ENCODE measurements at regions not wholly inside any gene's neighbourhood (a gene's known extent, or its start where the extent isn't known, plus 50 kb on each side); places are given as distances from the start of the nearest gene placed in this dataset.

GRCh38 chr13:27854606-27855005, 62.3 kb downstream of the GSX1 start:
- Mint-ChIP-seq H3K27me3 (ENCODE audit: insufficient read depth) (peaks cover 36% of the 10 kb centered on the region), H3K4me1 (ENCODE audit: low read depth) (peaks cover 4% of the 10 kb centered on the region; the same call in 1 of the 2 replicates), H3K4me3 (no peak overlapping the region), H3K9me3 (no peaks in the 10 kb centered on the region), H3K27ac (no peak overlapping the region), H3K36me3 (ENCODE audit: low read depth) (no peaks in the 10 kb centered on the region)
- DNase-seq, result no peak
- no peak for TF ChIP-seq CTCF (IDR thresholded peaks at IDR 0.05)

GRCh38 chr13:27855381-27855780, 63.1 kb downstream of the GSX1 start:
- Mint-ChIP-seq H3K4me1 (ENCODE audit: low read depth) (peaks cover 4% of the 10 kb centered on the region; the same call in 1 of the 2 replicates), H3K27me3 (ENCODE audit: insufficient read depth) (peaks cover 36% of the 10 kb centered on the region), H3K36me3 (ENCODE audit: low read depth) (no peaks in the 10 kb centered on the region), H3K27ac (no peak overlapping the region), H3K9me3 (no peaks in the 10 kb centered on the region), H3K4me3 (no peak overlapping the region)
- no peak for TF ChIP-seq CTCF (IDR thresholded peaks at IDR 0.05)
- no peak for DNase-seq

GRCh38 chr13:27857282-27857681, 62.5 kb upstream of the PDX1 start:
- TF ChIP-seq CTCF (IDR thresholded peaks at IDR 0.05), result no peak
- Mint-ChIP-seq H3K4me1 (ENCODE audit: low read depth) (peaks cover 4% of the 10 kb centered on the region; the same call in 1 of the 2 replicates), H3K27ac (no peak overlapping the region), H3K27me3 (ENCODE audit: insufficient read depth) (peaks cover 31% of the 10 kb centered on the region), H3K36me3 (ENCODE audit: low read depth) (no peaks in the 10 kb centered on the region), H3K9me3 (no peaks in the 10 kb centered on the region), H3K4me3 (no peak overlapping the region)
- DNase-seq, result no peak

- Mint-ChIP-seq H3K9me3 (no peaks in the 10 kb centered on the region), H3K27me3 (ENCODE audit: insufficient read depth) (peaks cover 23% of the 10 kb centered on the region), H3K4me1 (ENCODE audit: low read depth) (peaks cover 4% of the 10 kb centered on the region; the same call in 1 of the 2 replicates), H3K27ac (no peak overlapping the region), H3K4me3 (no peak overlapping the region), H3K36me3 (ENCODE audit: low read depth) (no peaks in the 10 kb centered on the region)
- DNase-seq, result no peak
- no peak for TF ChIP-seq CTCF (IDR thresholded peaks at IDR 0.05)
Observed at GRCh38 chr13:27858046-27858445, 61.8 kb upstream of the PDX1 start.

- no peak for TF ChIP-seq CTCF (IDR thresholded peaks at IDR 0.05)
- DNase-seq, result no peak
- Mint-ChIP-seq H3K27ac (no peak overlapping the region), H3K4me1 (ENCODE audit: low read depth) (no peaks in the 10 kb centered on the region), H3K36me3 (ENCODE audit: low read depth) (no peaks in the 10 kb centered on the region), H3K27me3 (ENCODE audit: insufficient read depth) (peaks cover 14% of the 10 kb centered on the region), H3K4me3 (no peak overlapping the region), H3K9me3 (no peaks in the 10 kb centered on the region)
Observed at GRCh38 chr13:27860743-27861142, 59.1 kb upstream of the PDX1 start.

- no peak for DNase-seq
Observed at GRCh38 chr13:27861165-27861564, 58.6 kb upstream of the PDX1 start.

More at GRCh38 chr13:27861165-27861564, 58.6 kb upstream of the PDX1 start:
- no peaks in the 10 kb centered on the region for H3K36me3 Mint-ChIP-seq (ENCODE audit: low read depth)
- no peak overlapping the region for H3K4me3 Mint-ChIP-seq
- no peaks in the 10 kb centered on the region for H3K9me3 Mint-ChIP-seq
- peaks cover 11% of the 10 kb centered on the region for H3K27me3 Mint-ChIP-seq (ENCODE audit: insufficient read depth)
- no peak for TF ChIP-seq CTCF (IDR thresholded peaks at IDR 0.05)
- no peak overlapping the region for H3K27ac Mint-ChIP-seq
- no peaks in the 10 kb centered on the region for H3K4me1 Mint-ChIP-seq (ENCODE audit: low read depth)
